GM19438 (cell line): ENCODE measurements at regions not wholly inside any gene's neighbourhood (a gene's known extent, or its start where the extent isn't known, plus 50 kb on each side); places are given as distances from the start of the nearest gene placed in this dataset.
"Not testable (repeated sequence)": the region's sequence is repeated elsewhere in the genome, so short reads cannot be mapped to it uniquely, and the experiment has no call there.

ENCODE experiments used
- ATAC-seq: cut with Tn5 transposase; IDR thresholded peaks from one replicate; pipeline ENCODE4 v1.9.1; 2021; ENCODE audit warnings: low read depth; ENCODE audit not compliant: unreplicated experiment

DNA sequence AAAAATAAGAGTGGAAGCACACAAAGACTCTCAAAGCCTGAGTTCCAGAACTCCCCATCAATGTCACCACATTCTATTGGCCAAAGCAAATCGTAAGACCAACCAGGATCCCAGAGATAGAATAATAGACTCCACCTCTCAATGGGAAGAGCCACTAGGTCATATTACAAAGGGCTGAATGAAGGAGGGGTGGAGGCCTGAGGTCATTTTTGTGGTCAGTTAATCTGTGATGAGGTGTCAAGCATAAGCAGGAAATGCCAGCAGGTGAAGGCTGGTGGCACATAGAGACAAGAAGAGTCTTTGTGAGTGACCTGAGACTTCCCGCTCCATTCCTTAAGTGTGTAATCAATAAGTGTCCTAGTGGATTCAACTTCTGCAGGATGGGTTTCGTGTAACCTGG is 144.3 kb downstream of the TFCP2L1 start:
- no peak for ATAC-seq

DNA sequence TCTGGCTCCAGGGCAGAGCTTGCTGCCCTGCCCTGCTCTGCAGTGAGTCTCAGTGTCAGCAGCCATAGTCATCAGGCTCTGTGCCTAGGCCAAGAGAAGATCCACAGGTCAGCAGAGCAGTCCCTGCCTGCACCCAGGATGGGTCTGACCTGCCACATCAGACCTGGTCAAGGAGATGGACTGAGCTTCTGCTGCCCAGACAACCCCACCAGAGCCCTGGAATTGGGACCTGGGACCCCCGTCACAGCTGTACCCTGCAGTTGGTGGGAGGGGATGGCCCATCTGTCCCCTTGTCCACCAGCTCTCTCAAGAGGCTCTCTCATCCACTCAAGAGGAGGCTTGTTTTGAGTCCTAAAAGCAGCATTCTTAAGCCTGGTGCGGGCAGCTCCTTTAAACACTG is 142.6 kb downstream of the TFCP2L1 start:
- ATAC-seq: no peak

DNA sequence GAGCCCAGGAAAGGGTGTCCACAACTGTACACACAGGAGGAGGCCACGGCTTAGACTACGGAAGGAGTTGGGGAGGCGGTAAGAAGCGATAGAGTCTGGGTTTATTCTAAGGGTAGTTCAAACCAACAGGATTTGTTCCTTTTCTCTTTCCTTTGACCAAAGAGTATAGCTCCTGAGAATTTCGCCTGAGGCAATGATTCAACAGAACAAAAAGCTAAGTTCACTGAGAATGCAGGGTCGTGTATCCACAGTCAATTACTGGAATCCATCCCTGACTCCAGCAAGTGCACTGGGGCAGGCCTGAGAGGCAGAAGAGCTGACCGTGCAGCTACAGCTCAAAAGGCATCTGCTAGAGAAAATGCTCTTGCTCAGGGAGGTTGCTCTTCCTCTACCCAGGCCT is 140.9 kb downstream of the TFCP2L1 start:
- ATAC-seq: no peak

DNA sequence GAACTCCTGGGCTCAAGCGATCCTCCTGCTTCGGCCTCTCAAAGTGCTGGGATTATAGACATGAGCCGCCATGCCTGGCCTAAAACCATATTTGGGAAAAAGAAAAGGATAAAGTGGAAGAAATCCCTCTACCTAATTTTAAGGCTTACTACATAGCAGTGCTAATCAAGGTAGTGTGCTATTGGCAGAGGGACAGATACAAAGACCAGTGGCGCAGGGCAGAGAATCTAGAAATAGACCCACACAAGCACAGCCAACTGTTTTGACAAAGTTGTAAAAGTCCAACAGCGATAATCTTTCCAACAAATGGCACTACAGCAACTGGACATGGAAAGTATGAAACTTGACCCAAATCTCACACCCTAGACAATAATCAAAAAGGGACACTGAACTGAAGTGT is 138.4 kb downstream of the TFCP2L1 start:
- no peak for ATAC-seq

DNA sequence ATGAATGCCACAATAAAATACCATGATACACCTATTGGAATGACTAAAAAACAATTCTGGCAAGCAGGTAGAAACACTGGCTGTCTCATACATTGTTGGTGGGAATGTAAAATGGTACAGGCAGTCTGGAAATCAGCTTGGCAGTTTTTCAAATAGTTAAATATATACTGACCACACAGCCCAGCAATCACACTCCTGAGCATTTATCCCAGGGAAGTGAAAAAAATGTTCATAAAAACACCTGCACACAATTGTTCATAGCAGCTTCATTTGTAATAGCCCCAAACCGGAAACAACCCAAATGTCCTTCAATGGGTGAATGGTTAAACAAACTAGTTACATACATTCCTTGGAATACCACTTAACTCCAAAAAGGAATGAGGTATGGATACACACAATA is 137.2 kb downstream of the TFCP2L1 start:
- no peak for ATAC-seq

DNA sequence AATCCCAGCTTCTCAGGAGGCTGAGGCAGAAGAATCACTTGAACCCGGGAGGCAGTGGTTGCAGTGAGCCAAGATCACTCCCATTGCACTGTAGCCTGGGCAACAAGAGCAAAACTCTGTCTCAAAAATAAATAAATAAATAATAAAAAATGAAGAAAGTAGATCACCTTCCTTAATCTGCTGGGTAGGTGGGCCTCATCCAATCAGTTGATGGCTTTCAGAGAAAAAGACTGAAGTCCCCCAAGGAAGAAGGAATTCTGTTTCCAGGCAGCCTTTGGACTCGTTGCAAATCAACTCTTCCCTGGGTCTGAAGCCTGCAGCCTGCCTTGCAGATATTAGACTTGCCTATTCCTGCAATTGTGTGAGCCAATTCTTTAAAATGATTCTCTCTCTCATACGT is 136.5 kb downstream of the TFCP2L1 start:
- no peak for ATAC-seq

DNA sequence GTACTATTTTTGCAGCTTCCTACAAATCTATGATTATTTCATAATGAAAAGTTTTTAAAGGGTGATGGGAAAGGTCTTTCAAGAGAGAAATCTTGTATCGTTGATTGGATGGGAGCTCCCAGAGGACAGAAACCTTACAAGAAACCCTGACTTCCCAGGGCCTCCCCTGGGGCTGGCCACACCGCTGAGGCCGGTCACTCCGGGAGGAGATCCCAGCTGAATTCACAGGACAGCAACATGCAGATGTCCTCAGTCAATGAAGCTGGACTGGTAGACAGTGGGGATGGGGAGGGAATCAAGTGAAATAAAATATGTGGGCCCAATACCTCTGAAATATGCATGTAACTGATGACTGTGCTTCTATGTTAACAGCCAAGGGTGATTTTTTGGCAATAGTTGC is 135.6 kb downstream of the TFCP2L1 start:
- ATAC-seq: no peak

DNA sequence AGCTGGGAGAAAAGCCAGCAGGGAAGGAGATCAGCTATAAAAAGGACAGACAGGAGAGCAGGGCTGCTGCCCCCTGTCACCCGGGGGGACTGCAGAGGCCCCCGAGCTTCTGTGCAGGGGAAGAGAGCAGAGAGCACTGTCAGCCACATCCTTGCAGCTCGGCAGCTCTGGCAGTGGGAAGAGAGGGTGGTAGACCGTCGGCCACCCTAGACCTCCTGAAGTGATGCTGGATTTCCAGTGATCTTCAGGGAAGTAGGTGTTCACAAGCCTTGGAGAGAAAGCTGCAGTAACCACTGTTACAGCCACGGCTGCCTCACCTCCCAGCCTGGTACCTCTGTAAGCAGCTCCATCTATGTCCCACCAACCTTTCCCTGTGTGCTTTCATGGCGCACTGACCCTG is 134.9 kb downstream of the TFCP2L1 start:
- ATAC-seq: no peak

DNA sequence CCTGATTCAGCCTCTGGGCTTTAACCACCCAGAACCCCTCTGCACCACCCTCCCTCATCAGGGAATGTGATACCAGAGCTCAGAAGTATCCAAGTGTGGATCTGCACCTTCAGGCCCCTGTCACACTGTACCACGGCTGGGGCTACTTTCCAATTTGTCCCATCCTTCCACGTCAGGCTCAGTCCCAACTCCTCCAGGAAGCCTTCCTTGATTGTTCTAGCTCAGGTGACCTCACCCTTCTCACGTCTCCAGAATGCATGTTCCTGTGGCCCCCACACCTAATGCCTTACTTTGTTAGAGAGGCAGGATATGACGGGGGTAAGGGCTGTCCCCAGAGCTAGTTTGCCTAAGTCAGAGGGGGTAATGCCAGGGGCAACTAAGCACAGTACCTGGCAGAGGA is 134.3 kb downstream of the TFCP2L1 start:
- no peak for ATAC-seq

DNA sequence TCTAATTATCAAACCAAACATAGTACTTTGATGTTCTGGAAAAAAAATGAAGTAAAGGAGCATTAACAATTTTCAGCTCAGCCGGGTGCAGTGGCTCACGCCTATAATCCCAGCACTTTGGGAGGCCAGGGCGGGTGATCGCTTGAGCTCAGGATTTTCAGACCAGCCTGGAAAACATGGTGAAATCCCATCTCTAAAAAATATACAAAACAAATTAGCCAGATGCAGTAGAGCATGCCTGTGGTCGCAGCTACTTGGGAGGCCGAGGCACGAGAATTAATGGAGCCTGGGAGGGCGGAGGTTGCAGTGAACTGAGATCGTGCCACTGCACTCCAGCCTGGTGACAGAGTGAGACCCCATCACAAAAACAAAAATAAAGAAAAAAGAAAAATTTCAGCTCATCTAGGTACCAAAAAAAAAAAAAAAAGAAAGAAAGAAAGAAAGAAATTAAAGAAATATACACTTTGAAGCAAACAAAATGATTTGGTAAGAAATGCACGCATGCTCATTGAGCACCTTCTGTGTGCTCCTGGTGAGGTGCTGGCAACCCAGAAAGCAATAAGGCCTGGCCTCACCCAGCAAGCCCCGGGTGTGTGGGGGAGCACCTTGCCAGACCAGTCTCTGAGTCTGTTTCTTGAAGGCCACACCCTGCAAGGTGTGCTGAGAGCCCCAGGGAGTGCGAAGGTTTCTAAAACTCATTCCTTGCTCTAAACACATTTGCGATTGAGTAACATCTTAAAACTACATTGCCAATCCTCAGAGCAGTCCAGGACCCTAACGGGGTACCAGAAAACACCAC is 133.5 kb downstream of the TFCP2L1 start:
- ATAC-seq: no peak

DNA sequence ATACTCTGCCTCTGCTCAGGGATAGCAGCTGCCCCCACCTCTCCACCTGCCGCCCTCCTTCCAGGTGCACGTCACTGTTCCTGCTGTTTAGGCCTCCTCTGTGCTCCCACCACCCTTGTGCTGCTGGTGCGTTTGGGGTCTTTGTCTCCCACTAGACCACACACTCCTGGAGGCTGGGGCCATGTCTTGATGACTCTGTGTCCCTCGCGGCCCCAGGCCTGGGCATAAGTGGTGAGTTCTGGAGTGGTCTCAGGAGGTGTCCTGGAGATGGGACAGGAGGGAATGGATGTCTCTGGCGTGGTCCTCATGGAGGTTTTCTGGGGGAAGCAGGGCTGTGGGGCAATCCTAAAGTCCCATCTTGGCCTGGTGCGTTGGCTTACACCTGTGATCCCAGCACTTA is 132.1 kb downstream of the TFCP2L1 start:
- ATAC-seq: no peak

DNA sequence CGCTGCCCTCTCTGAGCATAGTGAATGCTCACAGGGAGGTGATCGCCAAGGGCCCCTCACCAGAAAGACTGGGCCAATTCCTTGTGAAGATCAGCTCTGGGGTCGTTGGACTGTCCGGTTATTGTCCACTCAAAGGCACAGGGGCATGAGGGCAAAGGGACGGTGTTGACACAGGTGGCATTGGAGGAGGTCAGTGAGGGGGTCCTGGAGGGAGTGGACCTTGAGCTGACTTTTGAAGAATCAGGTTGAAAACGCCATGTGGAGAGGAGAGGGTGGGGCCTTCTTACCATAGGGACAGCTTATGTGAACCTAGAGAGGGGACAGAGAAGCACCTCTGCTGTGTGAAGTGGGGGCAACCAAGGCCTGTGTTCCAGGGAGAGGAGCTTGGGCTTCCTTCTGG is 131.5 kb downstream of the TFCP2L1 start:
- no peak for ATAC-seq

DNA sequence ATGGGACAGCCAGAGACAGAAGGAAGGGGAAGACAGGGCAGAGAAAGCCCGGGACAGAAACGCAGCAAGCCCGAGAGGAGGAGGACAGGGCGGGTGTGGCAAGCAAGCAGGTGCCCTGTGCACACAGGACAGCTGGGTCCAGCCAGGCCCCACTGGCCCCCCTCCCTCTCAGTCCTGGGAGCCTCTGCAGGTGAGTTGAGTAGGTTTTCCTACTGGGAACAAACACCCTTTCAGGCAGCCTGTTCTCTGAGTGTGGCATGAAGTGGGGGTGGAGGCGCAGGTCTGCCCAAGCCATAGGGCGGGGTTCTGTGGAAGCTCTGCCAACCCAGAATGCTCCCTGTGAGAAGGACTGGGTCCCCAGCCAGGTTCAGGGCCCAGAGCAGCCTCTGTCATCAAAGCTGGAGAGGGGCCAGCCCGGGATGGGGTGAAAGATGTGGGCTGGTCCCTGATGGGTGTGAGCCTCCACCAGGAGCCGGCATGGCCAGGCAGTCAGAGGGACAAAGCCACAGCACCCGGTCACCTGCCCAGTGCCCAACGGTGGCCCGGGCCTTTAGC is 129.4 kb downstream of the TFCP2L1 start:
- no peak for ATAC-seq

DNA sequence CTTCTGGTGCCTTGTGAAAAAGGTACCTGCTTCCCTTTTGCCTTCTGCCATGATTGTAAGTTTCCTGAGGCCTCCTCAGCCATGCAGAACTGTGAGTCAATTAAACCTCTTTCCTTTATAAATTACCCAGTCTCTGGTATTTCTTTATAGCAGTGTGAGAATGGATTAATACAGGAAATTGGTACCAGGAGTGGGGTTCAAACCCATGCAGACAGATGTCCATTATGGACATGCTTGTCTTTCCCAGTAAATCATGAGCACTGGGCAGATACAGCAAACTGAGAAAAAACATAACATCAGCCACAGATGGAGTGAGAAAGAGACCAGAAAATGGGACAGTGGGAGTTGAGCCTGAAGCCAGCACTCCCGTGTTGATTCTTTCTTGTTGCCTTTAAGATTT is 127.5 kb downstream of the TFCP2L1 start:
- ATAC-seq: not testable (repeated sequence)

DNA sequence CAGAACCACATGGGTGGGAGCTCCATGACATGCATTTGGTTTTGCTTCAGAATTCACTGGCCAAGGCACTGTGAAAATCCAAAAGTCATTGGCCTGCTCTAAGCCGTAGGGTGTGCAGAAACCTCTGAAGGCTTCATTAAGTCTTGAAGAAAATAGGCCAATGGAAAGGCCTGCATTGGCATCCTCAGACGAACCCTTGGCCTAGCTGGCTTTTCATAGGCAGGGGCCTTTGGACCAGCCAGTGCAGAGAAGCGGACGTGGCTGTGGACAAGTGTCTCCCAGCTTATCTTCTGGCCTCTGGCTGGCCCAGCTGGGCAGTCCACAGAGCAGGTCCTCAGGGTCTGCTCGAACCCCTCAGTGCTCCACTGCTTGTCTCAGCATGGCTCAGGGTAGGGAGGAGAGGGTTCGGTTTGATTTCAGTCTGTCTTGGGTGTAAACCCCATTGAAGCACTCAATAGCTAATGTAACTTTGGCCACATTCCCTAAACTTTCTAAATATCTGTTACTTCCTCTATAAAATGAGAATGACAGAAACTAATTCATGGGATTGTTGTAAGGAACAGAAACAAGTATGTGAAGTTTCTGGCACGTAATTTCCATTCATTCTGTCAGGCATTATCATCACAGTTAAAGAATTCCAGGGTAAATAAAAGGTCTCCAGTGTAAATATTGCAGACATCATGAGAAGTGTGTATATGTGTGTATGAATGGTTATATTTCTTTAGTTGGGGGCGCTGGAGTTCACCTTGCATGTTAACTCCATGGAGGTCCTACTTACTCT is 125.5 kb downstream of the TFCP2L1 start:
- no peak for ATAC-seq

DNA sequence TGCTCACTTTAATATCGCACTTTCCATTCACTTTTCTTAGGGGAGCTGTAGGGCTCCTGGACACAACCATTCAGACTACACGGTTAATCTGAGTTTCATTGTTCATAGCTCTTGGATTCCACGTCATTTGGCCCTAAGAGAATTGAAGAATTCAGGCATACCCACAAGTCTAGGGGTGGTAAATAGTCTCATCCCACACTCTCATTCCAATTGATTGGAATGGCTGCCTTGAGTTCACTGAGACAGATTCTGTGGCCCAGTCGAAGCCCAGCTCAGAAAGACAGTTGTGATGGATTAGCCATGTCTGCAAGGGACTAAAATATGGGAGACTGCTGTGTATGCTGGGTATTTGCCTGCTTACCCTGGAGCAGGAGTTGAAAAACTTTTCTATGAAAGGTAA is 124.6 kb downstream of the TFCP2L1 start:
- ATAC-seq: no peak

DNA sequence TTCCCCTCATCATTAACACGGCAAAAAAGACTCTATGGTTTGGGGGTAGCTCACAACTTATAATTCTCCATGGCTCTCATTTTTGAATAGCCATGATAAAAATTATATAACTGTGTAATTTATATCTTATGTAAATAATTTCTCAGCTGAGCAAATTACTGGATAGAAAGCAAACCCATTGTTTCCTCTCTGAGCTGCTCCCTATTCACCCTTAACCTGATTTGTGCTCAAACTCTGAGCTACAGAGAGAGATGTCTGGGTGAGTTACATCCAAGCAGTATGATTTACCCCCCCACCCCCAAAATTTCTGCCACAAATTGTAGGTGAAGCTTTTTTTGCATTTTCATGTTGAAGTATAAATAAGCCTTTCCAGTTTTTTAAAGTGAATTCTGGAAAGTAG is 123.7 kb downstream of the TFCP2L1 start:
- ATAC-seq: no peak

DNA sequence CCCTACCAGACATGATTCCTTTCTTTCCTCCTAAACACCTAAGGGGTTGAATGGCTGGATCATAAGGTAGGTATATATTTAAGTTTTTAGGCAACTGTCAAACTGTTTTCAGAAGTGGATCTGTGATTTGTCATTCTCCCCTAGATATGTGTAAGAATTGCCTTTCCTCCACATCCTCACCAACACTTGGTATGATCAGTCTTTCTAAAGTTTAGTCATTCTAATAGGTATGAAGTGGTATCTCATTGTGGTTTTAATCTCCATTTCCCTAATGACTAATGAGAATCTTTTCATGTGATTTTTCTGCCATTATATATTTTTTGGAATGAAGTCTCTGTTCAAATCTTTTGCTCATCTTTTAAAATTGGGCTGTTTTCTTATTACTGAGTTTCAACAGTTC is 122.1 kb downstream of the TFCP2L1 start:
- ATAC-seq: no peak

DNA sequence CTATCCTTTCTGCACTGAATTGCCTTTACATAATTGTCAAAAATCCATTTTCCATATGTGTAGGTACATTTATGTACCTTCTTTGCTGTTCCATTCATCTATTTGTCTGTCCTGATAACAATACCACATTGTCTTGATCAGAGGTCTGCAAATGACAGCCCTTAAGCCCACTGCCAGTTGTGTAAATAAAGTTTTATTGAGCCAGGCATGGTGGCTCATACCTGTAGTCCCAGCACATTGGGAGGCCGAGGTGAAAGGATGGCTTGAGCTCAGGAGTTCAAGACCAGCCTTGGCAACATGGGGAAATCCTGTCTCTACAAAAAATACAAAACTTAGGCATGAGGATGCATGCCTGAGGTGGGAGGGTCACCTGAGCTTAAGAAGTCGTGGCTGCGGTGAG is 121.0 kb downstream of the TFCP2L1 start:
- ATAC-seq: no peak

DNA sequence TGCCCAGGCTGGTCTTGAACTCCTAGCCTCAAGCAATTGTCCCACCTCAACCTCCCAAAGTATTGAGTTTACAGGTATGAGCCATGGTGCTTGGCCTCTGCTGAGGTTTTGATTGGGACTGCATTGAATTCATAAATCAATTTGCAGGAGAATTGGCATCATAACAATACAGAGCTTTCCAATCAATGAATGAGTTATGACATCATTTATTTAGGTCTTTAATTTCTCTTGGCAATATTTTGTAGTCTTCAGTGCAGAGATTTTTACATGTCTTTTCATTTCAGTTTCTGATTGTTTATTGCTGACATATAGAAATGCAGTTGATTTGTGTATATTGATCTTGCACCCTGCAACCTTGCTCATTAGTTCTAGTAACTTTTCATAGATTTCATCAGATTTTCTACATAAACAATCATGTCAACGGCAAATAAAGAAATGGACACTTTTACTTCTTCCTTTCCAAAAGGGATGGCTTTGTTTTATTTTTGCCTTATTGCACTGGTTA is 119.9 kb downstream of the TFCP2L1 start:
- ATAC-seq: no peak
